ENCODE measurements at regions not wholly inside any gene's neighbourhood (a gene's known extent, or its start where the extent isn't known, plus 50 kb on each side); places are given as distances from the start of the nearest gene placed in this dataset.

- TF ChIP-seq, protein P1, sequence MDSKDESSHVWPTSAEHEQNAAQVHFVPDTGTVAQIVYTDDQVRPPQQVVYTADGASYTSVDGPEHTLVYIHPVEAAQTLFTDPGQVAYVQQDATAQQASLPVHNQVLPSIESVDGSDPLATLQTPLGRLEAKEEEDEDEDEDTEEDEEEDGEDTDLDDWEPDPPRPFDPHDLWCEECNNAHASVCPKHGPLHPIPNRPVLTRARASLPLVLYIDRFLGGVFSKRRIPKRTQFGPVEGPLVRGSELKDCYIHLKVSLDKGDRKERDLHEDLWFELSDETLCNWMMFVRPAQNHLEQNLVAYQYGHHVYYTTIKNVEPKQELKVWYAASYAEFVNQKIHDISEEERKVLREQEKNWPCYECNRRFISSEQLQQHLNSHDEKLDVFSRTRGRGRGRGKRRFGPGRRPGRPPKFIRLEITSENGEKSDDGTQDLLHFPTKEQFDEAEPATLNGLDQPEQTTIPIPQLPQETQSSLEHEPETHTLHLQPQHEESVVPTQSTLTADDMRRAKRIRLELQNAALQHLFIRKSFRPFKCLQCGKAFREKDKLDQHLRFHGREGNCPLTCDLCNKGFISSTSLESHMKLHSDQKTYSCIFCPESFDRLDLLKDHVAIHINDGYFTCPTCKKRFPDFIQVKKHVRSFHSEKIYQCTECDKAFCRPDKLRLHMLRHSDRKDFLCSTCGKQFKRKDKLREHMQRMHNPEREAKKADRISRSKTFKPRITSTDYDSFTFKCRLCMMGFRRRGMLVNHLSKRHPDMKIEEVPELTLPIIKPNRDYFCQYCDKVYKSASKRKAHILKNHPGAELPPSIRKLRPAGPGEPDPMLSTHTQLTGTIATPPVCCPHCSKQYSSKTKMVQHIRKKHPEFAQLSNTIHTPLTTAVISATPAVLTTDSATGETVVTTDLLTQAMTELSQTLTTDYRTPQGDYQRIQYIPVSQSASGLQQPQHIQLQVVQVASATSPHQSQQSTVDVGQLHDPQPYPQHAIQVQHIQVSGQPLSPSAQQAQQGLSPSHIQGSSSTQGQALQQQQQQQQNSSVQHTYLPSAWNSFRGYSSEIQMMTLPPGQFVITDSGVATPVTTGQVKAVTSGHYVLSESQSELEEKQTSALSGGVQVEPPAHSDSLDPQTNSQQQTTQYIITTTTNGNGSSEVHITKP (IDR thresholded peaks at IDR 0.05; ENCODE audit: partially characterized antibody), result no peak
- TF ChIP-seq CBFA2T3 (IDR thresholded peaks at IDR 0.05) (no peak), IFI16 (CRISPR knock-in tag; IDR thresholded peaks at IDR 0.05) (no peak)
Observed at GRCh38 chr7:126005064-126005463, 1075.4 kb upstream of the POT1 start (continued).

GRCh38 chr7:126001349-126001748 lies 1071.7 kb upstream of the POT1 start:
- no TSS peak for BruUV-seq (replicated peaks)
- TF ChIP-seq, protein P2, sequence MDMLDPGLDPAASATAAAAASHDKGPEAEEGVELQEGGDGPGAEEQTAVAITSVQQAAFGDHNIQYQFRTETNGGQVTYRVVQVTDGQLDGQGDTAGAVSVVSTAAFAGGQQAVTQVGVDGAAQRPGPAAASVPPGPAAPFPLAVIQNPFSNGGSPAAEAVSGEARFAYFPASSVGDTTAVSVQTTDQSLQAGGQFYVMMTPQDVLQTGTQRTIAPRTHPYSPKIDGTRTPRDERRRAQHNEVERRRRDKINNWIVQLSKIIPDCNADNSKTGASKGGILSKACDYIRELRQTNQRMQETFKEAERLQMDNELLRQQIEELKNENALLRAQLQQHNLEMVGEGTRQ (CRISPR knock-in tag; IDR thresholded peaks at IDR 0.05), result no peak
- in situ Hi-C loops (cut with MboI), result no loop called here

More at GRCh38 chr7:126001349-126001748, 1071.7 kb upstream of the POT1 start:
- CTCF ChIA-PET (ENCODE audit: low intra/inter-chr PET ratio), result no interaction called here
- Histone ChIP-seq H2AFZ (ENCODE audit: low read depth, low read length) (no peak overlapping the region), H3K9ac (ENCODE audit: insufficient read depth in 1 of 2, low read depth in 2 of 2, low read length in 2 of 2) (no peak overlapping the region), H4K20me1 (replicated peaks; ENCODE audit: control insufficient read depth, insufficient read depth, low read length) (no peaks in the 10 kb centered on the region), H3K27me3 (ENCODE audit: control insufficient read depth in 2 of 2, insufficient read depth in 2 of 2, low read length in 2 of 2) (no peaks in the 10 kb centered on the region), H3K79me2 (ENCODE audit: control insufficient read depth, insufficient read depth, low read length) (no peaks in the 10 kb centered on the region), H3K9me1 (ENCODE audit: control insufficient read depth, insufficient read depth, low read length) (no peaks in the 10 kb centered on the region), H3K9me3 (replicated peaks; ENCODE audit: control insufficient read depth, insufficient read depth, low read depth, low read length) (no peaks in the 10 kb centered on the region; the same call in 1 of the 2 replicates), H3K4me3 (no peak overlapping the region), H3K4me2 (ENCODE audit: insufficient read depth, low read length) (no peak overlapping the region), H3K4me1 (replicated peaks in 1 of 2; ENCODE audit: control insufficient read depth in 2 of 2, insufficient read depth in 2 of 2, low read length in 2 of 2) (no peaks in the 10 kb centered on the region), H3K36me3 (ENCODE audit: control insufficient read depth, insufficient read depth, low read length) (no peaks in the 10 kb centered on the region), H3K27ac (ENCODE audit: extremely low read depth, low read depth, low read length) (no peak overlapping the region)
- DNase-seq (ENCODE audit: extremely low read depth in 1 of 4, low spot score in 3 of 4) (no peak), ATAC-seq (no peak), FAIRE-seq (no peak)
- 6% methylated on average over 1 of the region's 1 CpG for WGBS (ENCODE audit: insufficient coverage, low coverage, missing lambda C conversion rate)
- POLR2A ChIA-PET, result no interaction called here
- intact Hi-C loops (cut with micrococcal nuclease), result no loop called here
